NB4 (cell line): ENCODE measurements at regions not wholly inside any gene's neighbourhood (a gene's known extent, or its start where the extent isn't known, plus 50 kb on each side); places are given as distances from the start of the nearest gene placed in this dataset.

Source experiments
- DNase-seq: peaks from one replicate; pipeline ENCODE4 v3.0.0; 2010; ENCODE audit warnings: low read depth
- H3K4me3 ChIP-seq: one replicate; pipeline ENCODE4 v1.5.1; 2011; ENCODE audit warnings: mild to moderate bottlenecking, low read depth, low read length, moderate library complexity
- MYC ChIP-seq: IDR thresholded peaks from 2 replicates; pipeline ENCODE4 v1.6.1; 2011; ENCODE audit warnings: low read depth, low read length
- POLR2A ChIP-seq: IDR thresholded peaks from 2 replicates; pipeline ENCODE4 v1.6.1; 2011; ENCODE audit warnings: mild to moderate bottlenecking; ENCODE audit not compliant: insufficient read length; ENCODE audit errors: extremely low read depth
- TF ChIP-seq, protein P1 (sequence below): IDR thresholded peaks from one replicate; pipeline ENCODE4 v1.5.1; 2012; ENCODE audit warnings: low read depth, low read length
- TF ChIP-seq, protein P2 (sequence below): IDR thresholded peaks from 2 replicates; pipeline ENCODE4 v1.6.1; 2011; ENCODE audit warnings: low read depth, low read length

DNA sequence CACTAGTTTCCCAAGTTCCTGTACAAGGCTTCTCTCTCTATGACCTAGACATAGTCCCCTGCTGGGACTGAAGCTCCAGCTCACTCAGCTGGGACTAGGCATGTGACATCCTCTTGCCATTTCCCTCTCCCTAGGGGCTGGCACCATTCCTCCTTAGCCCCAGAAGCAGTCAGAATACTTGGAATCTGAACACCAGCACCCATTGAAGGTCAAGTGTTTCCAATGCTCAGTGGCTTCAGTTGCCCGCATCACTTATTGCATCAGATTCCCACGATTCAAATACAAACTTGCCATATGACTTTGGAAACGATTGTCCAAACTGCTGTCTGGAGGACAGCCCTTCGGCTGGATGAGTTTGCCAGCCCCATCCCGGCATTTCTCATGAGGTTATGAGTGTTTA is 65.5 kb upstream of the HOPX start:
- no peak for DNase-seq
- H3K4me3 ChIP-seq: no peak overlapping the region
- TF ChIP-seq MYC: no peak
- TF ChIP-seq, protein P1, sequence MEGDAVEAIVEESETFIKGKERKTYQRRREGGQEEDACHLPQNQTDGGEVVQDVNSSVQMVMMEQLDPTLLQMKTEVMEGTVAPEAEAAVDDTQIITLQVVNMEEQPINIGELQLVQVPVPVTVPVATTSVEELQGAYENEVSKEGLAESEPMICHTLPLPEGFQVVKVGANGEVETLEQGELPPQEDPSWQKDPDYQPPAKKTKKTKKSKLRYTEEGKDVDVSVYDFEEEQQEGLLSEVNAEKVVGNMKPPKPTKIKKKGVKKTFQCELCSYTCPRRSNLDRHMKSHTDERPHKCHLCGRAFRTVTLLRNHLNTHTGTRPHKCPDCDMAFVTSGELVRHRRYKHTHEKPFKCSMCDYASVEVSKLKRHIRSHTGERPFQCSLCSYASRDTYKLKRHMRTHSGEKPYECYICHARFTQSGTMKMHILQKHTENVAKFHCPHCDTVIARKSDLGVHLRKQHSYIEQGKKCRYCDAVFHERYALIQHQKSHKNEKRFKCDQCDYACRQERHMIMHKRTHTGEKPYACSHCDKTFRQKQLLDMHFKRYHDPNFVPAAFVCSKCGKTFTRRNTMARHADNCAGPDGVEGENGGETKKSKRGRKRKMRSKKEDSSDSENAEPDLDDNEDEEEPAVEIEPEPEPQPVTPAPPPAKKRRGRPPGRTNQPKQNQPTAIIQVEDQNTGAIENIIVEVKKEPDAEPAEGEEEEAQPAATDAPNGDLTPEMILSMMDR: no peak
- TF ChIP-seq POLR2A: no peak
- TF ChIP-seq, protein P2, sequence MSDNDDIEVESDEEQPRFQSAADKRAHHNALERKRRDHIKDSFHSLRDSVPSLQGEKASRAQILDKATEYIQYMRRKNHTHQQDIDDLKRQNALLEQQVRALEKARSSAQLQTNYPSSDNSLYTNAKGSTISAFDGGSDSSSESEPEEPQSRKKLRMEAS: no peak

DNA sequence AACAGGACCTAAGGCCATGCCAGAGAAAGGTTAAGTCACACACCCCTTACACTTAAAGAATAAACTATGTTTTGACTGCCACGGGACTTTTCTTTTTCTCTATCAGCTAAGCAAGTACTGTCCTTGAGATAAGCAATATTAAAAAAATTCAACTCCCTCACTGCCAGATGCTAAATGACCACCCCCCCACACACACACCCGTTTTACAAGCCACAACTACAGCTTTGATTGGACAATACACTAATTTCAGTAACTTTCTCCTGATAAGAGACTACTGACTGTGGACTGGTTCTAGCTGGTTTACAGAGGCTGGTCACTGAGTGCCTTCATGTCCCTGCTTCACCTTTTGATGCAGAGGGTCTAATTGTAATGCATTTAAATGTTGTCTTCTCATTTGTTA is 63.9 kb upstream of the HOPX start:
- no peak for DNase-seq
- no peak for TF ChIP-seq MYC
- TF ChIP-seq, protein P1: no peak
- TF ChIP-seq POLR2A: no peak
- TF ChIP-seq, protein P2: no peak
- H3K4me3 ChIP-seq: no peak overlapping the region

DNA sequence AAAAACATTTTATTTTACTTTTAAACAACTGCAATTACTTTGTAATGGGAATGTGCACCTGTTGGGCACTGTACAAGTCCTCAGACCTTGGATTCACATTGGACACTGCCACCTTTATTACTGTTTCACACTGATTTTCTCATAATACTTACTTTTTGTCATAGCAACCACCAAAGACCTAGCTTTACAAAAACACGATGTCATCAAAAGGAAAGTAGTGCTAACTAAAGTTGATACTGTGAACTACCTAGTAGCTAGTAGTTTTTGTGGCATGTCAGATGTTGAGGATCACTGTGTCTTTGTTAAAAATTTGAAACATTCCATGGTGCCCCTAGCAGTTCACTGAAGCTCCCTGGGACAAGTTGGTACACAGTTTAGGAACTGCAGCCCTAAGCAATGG is 62.9 kb upstream of the HOPX start:
- TF ChIP-seq POLR2A (no peak), MYC (no peak)
- TF ChIP-seq, protein P1: no peak
- TF ChIP-seq, protein P2: no peak
- H3K4me3 ChIP-seq: no peak overlapping the region
- no peak for DNase-seq

DNA sequence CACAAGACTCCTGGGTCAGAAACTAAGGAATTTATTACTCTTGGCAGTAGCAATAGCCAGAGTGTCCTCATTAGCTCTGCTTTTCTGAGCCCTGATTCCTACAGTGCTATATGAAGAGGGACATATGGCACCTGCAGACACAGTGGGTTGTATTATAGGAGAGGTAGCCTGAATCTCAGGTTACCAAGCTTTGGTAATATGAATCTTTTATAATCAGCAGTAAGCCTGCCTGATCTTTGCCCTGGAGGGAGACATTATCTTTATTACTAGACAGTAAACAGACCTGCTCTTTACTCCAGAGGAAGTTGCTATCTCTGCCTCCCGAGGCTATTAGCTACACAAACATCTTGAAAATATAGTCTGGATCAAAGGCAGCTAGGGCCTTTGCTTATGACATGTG is 62.5 kb upstream of the HOPX start:
- H3K4me3 ChIP-seq: no peak overlapping the region
- TF ChIP-seq, protein P2: no peak
- TF ChIP-seq POLR2A (no peak), MYC (no peak)
- TF ChIP-seq, protein P1: no peak
- DNase-seq: no peak

DNA sequence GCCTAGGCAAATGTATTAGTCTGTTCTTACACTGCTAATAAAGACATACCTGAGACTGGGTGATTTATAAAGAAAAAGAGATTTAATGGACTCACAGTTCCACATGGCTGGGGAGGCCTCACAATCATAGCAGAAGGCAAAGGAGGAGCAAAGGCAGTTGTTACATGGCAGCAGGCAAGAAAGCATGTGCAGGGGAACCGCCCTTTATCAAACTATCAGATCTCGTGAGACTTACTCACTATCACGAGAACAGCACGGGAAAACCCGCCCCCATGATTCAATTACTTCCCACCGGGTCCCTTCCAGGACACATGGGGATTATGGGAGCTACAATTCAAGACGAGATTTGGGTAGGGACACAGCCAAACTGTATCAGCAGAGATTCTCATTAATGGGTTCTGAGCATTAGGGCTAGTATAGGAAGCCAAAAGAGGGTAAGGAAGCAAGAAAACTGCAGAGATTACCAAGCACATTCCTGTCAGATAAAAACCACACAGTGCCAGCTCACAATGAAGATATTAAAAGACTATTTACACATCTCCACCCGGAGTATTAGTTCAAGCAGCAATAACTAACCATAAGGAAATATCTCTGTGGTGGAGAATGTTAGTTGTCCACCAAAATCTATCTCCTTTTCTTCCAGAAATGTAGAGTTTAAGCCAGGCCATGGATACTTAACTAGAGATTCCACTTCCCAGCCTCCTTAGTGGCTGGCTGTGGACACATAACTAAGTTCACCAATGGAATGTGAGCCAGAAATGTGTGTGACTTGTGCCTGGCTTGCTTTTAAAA is 61.2 kb upstream of the HOPX start:
- TF ChIP-seq, protein P1: no peak
- TF ChIP-seq MYC: no peak
- TF ChIP-seq POLR2A: no peak
- TF ChIP-seq, protein P2: no peak
- H3K4me3 ChIP-seq: no peak overlapping the region
- no peak for DNase-seq
